HG02588 (cell line): ENCODE measurements at regions not wholly inside any gene's neighbourhood (a gene's known extent, or its start where the extent isn't known, plus 50 kb on each side); places are given as distances from the start of the nearest gene placed in this dataset.

ENCODE experiments used
- ATAC-seq: cut with Tn5 transposase; IDR thresholded peaks from one replicate; pipeline ENCODE4 v1.9.1; 2021; ENCODE audit warnings: mild to moderate bottlenecking, moderate library complexity; ENCODE audit not compliant: unreplicated experiment

- ATAC-seq: no peak
These were observed 249.4 kb upstream of the CTAGE1 start for GRCh38 chr18:22667156-22667555.

- ATAC-seq: peak; percentile 48
These were observed 250.1 kb upstream of the CTAGE1 start for GRCh38 chr18:22667616-22668422.

GRCh38 chr18:22668496-22668895 lies 250.8 kb upstream of the CTAGE1 start:
- ATAC-seq: no peak

- no peak for ATAC-seq
These were observed 253.2 kb upstream of the CTAGE1 start for GRCh38 chr18:22670914-22671313.

GRCh38 chr18:22673182-22673862 lies 255.6 kb upstream of the CTAGE1 start:
- no peak for ATAC-seq

GRCh38 chr18:22674272-22674671 lies 256.6 kb upstream of the CTAGE1 start:
- no peak for ATAC-seq

- no peak for ATAC-seq
These were observed 257.3 kb upstream of the CTAGE1 start for GRCh38 chr18:22675006-22675405.

GRCh38 chr18:22676423-22676822 lies 256.7 kb upstream of the RBBP8 start:
- no peak for ATAC-seq

GRCh38 chr18:22678486-22678885 lies 254.6 kb upstream of the RBBP8 start:
- ATAC-seq: no peak

- no peak for ATAC-seq
These were observed 252.2 kb upstream of the RBBP8 start for GRCh38 chr18:22680944-22681343.

- ATAC-seq: no peak
These were observed 251.2 kb upstream of the RBBP8 start for GRCh38 chr18:22681908-22682307.

- no peak for ATAC-seq
These were observed 250.4 kb upstream of the RBBP8 start for GRCh38 chr18:22682720-22683119.

GRCh38 chr18:22683196-22683676 lies 249.9 kb upstream of the RBBP8 start:
- no peak for ATAC-seq

- ATAC-seq: no peak
These were observed 249.3 kb upstream of the RBBP8 start for GRCh38 chr18:22683786-22684185.

GRCh38 chr18:22684268-22684667 lies 248.9 kb upstream of the RBBP8 start:
- no peak for ATAC-seq

- ATAC-seq: no peak
These were observed 247.3 kb upstream of the RBBP8 start for GRCh38 chr18:22685788-22686187.

- no peak for ATAC-seq
These were observed 245.0 kb upstream of the RBBP8 start for GRCh38 chr18:22687892-22688680.

GRCh38 chr18:22688877-22689496 lies 244.1 kb upstream of the RBBP8 start:
- ATAC-seq: no peak

GRCh38 chr18:22689712-22690111 lies 243.4 kb upstream of the RBBP8 start:
- no peak for ATAC-seq

GRCh38 chr18:22690556-22690955 lies 242.6 kb upstream of the RBBP8 start:
- ATAC-seq: no peak
